ENCODE measurements at regions not wholly inside any gene's neighbourhood (a gene's known extent, or its start where the extent isn't known, plus 50 kb on each side); places are given as distances from the start of the nearest gene placed in this dataset.

GRCh38 chr14:71320107-71320733, 413.0 kb downstream of the PCNX1 start, which contains the start of gene SIPA1L1:
- peak; percentile 49 for TF ChIP-seq POLR2A (IDR thresholded peaks at IDR 0.05; ENCODE audit: low read length)
- TF ChIP-seq GATA1 (IDR thresholded peaks at IDR 0.05; ENCODE audit: low read depth, low read length) = no peak

Data from erythroblast (primary cell).